GM11168 (cell line): ENCODE measurements at regions not wholly inside any gene's neighbourhood (a gene's known extent, or its start where the extent isn't known, plus 50 kb on each side); places are given as distances from the start of the nearest gene placed in this dataset.

Source experiments
- in situ Hi-C: fragments of 300-500 bp; cut with MboI; formaldehyde crosslinking; loops from one replicate; pipeline ENCODE4 v1.12.0; 2022; ENCODE audit warnings: low sequenced_read_pairs; ENCODE audit not compliant: unreplicated experiment

DNA sequence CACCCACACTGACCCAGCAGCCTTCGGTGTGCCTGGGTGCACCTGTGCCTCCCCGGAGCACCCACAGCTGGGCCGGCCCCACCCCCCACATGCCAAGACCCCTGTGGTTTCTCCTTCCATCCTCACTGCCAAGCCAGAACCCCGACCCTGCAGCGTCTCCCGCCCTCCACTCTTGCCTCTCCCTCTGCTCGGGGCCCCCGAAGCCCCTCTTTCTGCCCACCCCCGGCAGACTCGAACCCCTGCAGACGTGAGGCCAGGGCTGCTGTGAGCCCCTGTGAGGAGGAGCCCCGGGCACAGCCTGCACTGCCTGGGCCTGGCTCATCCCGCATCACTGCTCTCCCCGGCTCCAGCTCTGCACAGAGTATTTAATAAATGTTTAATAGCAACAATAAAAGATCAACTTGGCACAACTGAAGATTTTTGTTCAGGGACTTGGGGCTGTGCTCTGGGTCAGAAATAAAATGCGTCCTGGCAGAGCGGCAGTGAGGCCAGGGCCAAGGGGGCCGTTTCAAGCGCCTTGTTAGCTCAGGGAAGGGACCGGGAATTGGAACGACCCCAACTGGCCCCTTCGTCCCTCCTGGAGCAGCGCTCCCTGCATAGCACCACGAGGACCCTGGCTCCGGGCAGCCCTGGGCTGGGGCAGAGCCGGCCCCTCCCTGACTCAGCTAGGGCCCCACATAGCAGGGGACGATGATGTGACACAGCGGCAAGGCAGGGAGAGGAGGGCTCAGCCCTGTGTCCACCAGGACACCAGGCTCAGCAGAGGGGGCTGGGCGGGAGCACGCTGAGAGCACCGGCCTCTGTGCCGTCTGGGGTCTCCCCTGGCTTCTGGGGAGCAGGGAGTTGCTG is 520.8 kb downstream of the BRD1 start:
- in situ Hi-C loops: no loop called here

DNA sequence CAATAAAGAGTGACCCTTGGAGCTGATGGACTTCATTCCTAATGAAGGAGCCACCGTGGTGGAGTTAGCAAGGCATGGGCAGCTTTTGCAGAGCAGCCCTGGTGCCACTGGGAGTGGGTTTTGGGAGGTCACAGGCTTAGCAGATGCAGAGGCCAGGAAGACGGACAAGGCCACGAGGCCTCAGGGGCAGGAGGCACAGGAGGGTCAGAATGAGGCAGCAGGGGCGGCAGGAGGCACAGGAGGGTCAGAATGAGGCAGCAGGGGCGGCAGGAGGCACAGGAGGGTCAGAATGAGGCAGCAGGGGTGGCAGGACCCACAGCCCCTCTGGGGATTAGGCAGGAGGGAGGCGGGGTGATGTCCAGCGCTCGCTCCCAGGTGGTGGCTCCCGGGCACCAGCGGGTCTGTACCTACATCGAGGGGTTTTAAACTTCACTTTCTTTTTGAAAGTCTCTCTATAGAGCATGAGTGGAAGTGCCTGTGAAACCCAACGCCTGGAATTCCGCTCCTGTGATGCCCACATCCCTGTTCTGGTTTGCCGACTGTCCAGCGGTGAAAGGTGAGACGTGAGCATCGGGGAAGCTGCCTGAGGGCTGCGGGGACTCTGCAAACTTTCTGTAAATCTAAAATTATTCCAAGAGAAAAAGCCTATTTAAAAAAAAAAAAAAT is 521.6 kb downstream of the BRD1 start:
- in situ Hi-C loops: no loop called here

DNA sequence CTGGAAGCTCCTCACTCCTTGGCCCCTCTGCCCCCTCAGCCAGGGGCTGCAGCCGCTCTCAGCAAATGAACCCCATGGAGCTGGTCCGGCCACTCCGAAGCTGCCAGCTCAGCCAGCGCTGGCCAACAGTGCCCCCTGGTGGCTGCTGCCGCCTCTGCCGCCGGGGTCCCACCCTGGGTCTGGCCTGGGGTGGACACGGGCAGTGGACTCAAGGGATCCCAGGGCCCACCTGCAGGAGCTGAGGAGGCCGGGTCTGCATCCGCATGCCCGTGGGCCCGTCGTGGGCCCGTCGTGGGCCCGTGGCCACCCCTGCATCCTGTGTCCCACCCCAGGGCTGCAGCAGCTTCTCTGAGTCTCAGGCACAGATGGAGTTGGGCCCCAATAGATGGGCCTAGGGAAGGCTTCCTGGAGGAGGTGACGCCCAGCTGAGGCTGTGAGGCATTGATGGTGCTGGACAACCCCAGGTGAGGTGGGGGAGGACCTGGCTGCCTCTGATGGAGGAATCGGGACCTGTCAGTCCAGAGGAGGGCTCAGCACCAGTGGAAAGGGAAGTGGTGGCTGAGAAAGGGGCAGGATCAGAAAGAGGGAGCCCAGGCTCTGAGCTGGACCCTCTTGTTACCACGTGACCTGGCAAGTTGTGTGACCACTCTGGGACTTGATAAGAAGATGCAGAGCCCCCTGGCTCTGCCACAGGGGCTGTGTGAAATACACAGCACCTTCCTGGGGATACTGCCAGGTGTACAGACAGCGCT is 522.3 kb downstream of the BRD1 start:
- in situ Hi-C loops: no loop called here

DNA sequence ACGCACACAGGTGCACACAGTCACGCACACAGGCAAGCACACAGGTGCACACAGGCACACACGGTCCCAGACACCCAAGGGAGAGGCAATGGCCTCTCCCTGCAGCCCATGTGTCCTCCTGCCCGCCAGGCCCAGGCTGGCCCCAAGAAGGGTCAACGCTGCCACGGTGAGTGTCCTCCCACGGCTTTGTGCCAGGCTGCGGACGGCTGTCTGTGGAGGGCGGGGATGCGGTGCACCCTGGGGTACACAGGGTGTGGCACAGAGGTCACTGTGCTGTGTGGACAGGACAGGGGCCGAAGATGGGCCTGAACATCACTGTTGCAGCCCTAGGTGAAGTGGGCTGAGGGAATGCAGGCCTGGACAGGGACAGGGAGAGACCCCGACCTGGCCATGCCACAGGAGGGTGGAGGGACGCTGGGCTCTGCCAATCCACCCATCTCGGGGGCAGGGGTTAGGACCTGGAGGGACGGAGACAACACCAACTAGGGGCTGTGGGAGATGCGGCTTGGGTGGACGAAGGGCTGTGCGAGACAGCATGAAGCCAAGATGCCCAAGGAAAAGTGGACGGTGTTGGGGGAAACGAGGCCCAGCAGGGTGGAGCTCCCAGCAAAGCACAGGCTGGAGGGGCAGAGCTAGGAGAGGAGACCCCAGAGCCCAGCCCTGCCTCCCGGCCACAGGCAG is 523.8 kb downstream of the BRD1 start:
- in situ Hi-C loops: no loop called here

DNA sequence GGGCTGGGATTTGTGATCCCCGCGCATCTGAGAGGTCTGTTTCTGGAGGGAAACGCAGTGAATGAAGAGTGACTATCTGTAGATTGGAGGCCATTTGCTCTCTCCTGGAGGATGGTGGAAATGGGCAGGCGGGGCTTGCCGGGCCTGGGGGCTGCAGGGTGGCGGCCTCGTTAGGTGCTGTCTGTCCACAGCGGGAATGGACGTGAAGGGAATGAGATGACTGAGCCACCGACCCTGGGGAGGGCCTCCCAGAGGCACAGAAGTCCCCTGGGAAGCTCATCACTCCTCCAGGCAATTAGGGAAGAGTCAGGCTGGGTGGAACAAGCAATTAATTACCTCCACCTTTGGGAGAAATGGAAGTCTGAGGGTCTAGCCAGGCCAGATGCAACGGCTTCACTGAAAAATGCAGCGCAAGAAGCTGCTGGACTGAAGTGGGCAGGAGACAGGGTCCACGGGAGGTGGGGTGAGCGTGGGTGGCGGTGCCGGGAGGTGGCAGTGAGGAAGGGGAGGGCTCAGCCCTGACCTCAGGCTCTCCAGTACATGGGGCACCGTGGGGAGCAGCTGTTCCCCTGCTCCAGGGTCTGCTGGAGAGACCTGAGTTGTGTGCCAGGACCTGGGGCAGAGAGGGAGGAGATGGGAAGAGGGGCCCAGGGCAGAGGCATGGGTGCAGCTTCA is 524.5 kb downstream of the BRD1 start:
- in situ Hi-C loops: no loop called here

DNA sequence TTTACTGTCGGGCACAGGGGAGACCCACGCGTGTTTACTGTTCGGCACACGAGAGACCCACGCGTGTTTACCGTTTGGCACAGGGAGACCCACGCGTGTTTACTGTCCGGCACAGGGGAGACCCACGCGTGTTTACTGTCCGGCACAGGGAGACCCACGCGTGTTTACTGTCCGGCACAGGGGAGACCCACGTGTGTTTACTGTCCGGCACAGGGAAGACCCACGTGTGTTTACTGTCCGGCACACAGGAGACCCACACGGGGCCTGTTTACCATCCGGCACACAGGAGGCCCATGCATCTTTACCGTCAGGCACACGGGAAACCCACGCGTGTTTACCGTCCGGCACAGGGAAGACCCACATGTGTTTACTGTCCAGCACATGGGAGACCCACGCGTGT is 525.1 kb downstream of the BRD1 start:
- in situ Hi-C loops: no loop called here

DNA sequence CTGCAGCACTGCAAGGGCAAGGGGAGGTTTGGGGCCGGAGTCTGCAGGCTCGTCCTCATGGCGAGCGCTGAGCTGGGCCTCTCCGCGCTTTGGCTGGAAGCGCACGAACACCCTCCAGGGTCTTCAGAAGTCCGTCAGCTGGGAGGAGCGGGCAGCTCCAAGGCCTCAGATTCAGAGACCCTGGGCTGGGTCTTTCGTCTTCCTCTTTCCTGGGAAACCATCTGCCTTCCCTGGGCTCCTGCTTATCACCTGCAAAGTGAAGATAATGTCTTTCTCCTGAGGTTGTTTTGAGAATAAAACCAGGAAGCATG is 525.6 kb downstream of the BRD1 start:
- in situ Hi-C loops: no loop called here

DNA sequence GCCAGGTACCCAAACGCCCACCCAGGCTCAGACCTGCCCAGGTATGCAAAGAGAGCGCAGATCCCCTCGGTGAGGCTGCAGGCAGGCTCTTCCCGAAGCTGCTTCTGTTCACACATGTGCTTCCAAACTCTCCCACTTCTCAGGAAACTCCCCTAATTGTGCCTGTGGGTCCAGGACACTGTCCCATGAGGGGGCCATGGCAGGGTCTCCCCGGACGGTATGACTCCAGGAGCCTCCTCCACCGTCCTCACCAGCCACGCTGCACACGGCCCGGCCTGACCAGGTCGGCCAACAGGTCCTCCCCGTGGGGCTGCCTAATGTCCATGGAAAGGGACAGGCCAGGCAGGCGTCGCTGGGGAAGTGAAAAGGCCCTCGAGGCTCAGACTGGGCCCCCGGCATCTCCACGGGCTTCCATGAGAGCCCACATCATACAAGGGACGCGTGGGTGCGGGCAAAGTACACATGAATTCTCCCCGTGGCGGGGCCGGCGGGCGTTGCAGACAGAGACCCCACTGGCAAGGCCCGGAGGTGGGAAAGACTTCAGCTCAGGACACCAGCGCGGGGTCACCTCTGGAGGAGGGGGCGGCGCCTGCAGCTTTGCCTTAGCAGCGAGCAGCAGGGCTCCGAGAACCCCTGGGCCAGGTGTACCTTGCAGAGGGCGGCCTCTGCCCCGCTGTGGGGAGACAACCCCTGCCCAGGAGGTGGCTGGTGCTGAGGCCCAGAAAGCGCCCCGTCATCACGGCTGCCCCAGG is 526.1 kb downstream of the BRD1 start:
- in situ Hi-C loops: no loop called here

DNA sequence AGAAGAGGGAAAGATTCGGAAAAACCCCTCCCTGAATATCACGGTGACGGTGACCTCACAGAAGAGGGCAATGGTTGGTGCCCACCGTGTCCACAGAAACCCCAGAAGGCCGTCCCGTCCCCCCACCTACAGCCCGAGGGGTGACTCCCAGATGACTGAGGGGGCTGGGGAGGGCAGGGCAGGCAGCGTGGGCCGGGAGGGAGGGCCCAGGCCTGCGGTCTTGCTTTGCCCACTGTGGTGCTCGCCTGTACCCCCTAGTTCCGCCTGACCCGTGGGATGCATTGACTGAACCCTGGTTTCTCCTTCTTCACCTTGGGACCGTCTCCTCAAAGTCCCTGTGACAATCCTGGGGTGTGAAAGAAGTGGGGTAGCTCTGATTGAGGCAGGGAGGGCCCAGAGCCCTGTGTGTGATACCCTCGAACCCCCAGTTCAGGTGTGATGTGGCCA is 526.7 kb downstream of the BRD1 start:
- in situ Hi-C loops: no loop called here

DNA sequence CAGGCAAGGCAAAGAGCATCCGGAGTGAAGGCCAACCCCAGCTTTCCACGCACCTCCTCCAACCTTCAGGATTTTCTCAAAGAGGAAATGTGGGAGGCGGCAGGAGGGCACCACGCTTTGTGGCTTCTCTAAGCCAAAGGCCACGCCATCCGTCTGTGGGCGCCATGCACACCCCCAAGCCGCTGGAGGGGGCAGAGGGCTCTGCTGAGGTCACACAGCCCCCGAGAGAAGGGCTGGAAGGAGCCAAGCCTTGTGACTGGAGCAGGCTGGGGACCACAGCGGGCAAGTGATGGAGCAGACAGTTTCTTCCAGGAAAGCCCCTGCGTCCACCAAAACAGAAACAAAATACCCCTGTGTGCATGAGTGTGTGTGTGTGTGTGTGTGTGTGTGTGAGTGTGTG is 527.4 kb downstream of the BRD1 start:
- in situ Hi-C loops: no loop called here

DNA sequence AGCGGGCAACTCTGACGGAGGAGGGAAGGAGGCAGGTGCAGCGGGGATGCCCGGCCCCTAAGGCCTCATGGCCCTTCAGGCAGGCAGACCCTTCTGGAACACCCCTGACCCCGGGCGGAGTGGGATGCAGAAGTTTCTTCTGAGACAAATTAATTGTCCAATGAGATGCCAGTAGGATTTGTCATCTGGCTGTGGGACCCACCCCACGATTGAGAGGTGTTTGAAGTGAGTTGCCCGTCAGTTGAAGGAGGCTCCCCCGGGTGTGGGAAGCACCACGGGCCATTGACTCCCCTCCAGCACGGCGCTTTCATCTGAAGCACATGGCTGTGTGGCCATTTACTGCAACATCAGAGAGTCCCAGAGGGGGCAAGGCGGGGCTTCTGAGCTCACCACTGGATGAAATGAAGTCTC is 527.8 kb downstream of the BRD1 start:
- in situ Hi-C loops: no loop called here

DNA sequence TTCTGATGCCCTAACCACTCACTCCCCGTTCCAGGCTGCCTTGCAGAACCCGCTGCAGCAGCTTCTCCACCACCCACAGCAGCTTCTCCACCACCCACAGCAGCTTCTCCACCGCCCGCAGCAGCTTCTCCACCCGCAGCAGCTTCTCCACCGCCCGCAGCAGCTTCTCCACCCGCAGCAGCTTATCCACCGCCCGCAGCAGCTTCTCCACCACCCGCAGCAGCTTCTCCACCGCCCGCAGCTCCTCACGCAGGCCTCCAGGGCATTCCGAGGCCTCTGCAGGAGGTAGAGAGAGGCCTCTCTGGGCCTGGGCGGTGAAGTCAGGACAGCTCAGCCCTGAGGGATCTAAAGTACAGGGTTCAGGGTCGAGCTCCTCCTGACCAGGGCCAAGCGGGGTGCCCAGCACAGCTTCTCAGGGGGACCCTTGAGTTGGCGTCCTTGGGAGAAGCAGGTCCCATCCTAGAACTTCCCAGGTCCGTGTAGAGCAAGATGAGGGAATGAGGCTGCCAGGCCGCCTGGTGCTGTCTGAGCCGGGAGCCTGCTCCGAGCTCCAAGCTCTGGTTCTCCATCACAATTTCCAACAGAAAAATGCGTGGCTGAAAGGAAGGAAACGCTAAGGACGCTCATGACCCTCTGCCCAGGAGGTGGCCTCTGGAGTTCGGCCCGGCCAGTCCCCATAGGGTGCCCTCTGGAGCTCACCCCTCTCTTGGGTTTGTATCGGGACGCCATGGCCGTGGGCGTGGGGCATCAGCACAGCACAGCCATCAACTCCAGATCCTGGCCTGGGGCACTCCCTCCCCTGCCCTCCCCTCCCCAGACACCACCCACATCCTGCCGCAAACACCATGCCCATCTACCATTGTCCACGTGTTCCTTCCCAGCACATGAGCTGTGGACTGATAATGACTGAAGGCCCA is 528.6 kb downstream of the BRD1 start:
- in situ Hi-C loops: no loop called here

DNA sequence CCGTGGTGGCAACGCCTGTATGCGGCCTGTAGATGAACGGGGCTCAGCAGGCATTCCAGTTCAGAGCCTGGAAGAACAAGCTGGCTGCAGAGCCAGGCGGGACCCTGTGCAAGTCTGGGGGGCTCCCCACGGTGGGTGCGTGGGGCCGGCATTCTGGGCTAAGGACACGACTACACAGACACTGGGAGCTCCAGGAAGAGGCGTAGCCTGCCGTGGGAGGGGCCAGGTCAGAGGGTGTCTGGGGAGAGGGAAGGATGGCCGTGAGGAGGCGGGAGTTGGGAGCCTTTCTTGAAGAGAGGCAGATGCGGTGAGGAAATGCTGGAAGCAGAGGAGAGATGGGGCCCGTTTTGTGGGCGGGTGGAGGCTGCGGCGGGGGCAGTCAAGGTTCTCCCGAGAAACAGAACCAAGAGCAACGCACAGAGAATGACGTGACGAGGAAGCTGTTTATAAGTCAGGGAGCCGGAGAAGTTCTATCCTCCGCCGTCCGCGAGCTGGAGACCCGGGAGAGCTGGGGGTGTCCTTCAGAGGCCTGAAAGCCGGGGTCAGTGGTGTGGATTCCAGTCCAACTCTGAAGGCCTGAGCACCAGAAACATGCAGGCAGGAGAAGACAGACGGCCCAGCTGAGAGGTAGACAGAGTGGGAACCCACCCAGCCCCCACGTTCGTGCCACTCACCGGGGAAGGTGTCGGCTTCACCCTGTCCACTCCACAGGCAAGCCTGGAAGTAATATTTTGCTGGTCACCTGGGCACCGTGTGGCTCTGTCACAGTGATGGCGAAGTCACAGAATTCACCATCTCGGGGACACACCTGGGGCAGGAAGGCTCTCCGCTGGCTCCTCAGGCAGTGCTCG is 529.6 kb downstream of the BRD1 start:
- in situ Hi-C loops: no loop called here

DNA sequence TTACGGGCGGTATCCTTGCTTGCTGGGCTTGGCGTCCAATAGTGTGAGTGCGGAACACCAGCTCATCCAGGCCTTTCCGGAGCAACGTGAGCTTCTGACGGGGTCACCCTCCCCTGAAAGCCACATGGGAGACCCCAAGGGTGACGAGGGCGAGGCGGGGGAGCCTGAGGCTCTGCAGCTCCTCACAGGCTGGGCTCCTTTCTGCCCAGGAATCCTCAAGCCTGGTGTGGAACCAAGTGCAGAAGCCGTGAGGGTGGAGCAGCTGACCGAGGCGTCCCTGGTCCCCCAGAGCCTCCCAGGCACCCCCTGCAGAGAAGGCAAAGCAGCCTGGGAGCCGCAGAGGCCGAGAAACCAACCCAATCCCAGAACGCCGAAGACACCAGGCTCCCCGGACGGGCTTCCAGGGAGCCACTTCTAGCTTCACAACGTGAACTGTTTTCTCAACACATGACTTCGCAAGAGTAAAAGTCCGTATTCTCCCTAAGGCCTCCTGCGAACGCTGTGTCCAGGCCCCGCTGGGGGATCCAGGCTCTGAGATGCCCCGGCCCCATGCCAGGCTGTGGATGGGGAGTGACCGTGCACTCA is 530.3 kb downstream of the BRD1 start:
- in situ Hi-C loops: no loop called here

DNA sequence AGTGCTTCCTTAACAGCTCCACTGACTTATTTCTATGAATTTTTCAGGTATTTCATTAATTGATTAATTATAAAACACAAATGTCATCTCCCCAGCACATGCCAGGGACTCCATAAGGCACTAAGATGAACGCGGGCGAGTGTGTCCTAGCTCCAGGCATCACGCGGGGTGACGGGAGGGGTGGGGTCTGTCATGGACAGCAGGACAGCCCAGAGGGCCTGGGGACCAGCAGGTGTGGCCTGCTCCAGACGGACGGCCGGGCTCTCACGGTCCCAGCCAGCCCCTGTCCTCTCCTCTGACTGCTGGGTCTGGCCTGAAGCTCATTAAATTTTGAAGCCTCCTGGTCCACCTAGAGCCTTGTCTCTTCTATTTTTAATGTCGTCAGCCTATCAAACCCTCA is 531.1 kb downstream of the BRD1 start:
- in situ Hi-C loops: no loop called here

DNA sequence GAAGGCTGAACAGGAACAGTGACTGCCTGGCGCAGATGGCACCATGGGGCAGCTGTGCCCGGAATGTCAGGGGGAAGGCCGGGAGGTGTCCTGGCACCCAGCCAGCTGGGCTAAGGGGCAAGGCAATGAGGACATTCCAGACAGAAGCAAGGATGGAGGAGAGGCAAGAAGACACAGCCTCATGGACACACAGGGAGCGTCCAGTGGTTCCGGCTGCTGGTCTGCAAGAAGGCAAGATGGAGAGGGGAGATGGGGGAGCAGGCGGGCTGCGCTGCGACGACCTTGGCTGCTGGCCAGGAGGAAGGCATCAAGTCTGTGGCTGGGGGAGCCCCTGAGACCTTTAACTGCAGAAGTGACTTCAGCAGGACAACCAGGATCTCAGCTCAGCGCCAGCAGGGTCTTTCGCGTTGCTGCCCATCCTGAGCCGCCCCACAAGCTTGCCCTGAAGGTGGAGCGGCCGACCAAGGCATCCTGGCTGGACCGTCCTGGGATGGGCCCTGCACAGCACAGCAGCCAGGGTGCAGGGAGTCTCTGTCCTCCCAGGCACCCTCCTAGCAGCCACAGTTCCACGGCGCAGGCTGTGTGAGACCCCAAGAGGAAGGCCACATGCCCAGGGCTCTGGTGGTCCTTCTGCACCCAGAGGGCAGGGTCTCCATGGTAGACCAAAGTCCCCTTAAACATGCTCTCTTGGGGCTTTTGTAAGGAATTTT is 531.7 kb downstream of the BRD1 start:
- in situ Hi-C loops: no loop called here

DNA sequence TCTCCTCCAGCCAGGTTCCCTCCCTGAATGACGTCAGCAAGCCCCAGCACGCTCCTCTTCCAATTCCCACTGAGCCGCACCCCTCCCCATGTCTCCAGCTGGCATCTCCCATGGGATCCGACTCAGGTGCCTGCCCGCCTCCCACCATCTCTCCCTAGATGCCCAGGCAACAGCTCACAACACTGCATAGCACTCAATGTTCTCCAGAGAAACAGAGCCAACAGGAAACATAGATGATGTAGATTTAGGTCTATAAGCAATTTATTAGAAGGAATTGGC is 532.3 kb downstream of the BRD1 start:
- in situ Hi-C loops: no loop called here
